Suppressor macrophage (primary cell): ENCODE measurements at regions not wholly inside any gene's neighbourhood (a gene's known extent, or its start where the extent isn't known, plus 50 kb on each side); places are given as distances from the start of the nearest gene placed in this dataset.

Experiments
- DNase-seq, 4 experiments: peaks; one replicate each; pipeline ENCODE4 v3.0.0-alpha.2; 2020 to 2022

GRCh38 chr6:111987295-111987694, 66.6 kb upstream of the CCN6 start:
- no peak for DNase-seq

GRCh38 chr6:111988926-111989325, 65.0 kb upstream of the CCN6 start:
- DNase-seq: no peak

GRCh38 chr6:111989743-111990142, 64.2 kb upstream of the CCN6 start:
- peak in 2 of 4 experiments; percentile 30 to 43 for DNase-seq

GRCh38 chr6:111990214-111990613, 63.7 kb upstream of the CCN6 start:
- DNase-seq: no peak

- peak; percentile 43 to 61 (median 53) for DNase-seq
Measured at GRCh38 chr6:111992851-111993250, 61.1 kb upstream of the CCN6 start.

GRCh38 chr6:111993342-111993741, 60.6 kb upstream of the CCN6 start:
- DNase-seq: no peak

- no peak for DNase-seq
Measured at GRCh38 chr6:111994791-111995190, 59.1 kb upstream of the CCN6 start.

- DNase-seq: no peak
Measured at GRCh38 chr6:111995404-111995803, 58.5 kb upstream of the CCN6 start.

- no peak for DNase-seq
Measured at GRCh38 chr6:111996144-111996865, 57.6 kb upstream of the CCN6 start.

- peak; percentile 75 to 86 (median 84) for DNase-seq
Measured at GRCh38 chr6:111997078-111997852, 56.6 kb upstream of the CCN6 start.

- DNase-seq: no peak
Measured at GRCh38 chr6:111997853-111998208, 56.1 kb upstream of the CCN6 start.

- peak in 3 of 4 experiments; percentile 20 to 39 (median 24) for DNase-seq
Measured at GRCh38 chr6:112002307-112002706, 51.6 kb upstream of the CCN6 start.
